GM21825 (cell line): ENCODE measurements at regions not wholly inside any gene's neighbourhood (a gene's known extent, or its start where the extent isn't known, plus 50 kb on each side); places are given as distances from the start of the nearest gene placed in this dataset.
A peak's percentile ranks its signal among the peaks of the same experiment; 100 is the strongest.

ENCODE experiments used
- ATAC-seq: cut with Tn5 transposase; IDR thresholded peaks from one replicate; pipeline ENCODE4 v1.9.1; 2021; ENCODE audit warnings: mild to moderate bottlenecking, moderate library complexity; ENCODE audit not compliant: unreplicated experiment

DNA sequence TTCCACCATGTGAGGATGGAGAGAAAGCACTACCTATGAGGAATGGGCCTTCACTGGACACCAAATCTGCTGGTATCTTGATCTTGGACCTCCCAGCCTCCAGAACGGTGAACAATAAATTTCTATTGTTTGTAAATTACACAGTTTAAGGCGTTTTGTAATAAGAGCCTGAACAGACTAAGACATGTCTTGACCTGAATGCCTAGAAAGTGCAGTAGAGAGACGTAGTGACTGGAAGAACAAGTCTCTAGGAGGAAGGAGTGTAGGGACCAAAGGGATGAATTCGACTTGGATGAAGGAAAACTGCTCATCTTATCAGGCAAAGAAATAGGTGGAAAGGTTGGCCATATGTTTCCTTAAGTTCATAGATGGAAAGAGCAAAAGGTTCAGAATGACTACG lies 309.8 kb upstream of the RGMB start:
- no peak for ATAC-seq

DNA sequence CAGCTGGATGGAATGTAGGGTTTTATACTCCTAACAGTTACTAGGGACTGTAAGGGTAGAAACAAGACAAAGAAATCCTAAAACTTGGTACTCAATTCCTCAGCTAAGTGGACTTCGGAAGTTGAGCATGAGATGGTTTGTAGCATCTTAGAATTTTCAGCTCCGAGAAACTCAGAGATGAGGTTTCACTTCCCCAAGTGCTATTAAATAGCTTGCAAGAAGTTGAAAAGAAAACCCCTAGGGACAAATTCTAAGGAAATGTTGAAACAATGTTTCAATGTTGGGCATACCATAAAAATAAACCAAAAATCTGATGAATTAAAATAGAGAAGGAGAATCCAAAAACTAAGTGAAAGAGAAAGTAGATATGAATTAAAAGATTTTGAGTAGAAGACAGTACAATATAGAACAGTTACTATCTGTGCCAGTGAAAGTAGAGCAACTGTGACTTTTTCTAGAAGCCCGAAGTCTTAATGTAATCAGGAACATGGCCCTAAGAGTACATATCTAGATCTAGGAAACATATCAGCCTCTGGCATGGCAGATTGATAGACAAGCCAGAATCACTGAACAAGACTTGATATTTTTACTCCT lies 308.6 kb upstream of the RGMB start:
- peak; percentile 62 for ATAC-seq

DNA sequence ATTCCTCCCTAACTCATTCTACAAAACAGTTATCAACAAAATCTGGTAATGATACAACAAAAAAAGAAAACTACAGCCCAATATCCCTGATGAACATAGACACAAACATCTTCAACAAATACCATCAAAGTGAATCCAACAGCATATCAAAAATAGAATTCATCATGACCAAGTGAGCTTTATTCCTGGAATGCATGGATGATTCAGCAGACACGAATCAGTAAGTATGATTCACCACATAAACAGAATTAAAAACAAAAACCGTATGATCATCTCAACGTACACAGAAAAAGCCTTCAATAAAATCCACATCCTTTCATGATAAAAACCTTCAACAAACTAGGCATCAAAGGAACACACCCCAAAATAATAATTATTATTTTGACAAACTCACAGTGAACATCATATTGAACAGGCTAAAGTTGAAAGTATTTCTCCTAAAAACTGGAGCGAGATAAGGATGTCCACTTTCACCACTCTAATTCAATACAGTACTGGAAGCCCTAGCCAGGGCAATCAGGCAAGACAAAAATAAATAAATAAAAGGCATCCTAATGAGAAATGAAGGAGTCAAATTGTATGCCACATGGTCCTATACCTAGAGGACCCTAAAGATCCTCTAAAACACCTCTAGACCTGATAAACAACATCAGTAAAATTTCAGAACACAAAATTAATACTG lies 305.1 kb upstream of the RGMB start:
- ATAC-seq = no peak

DNA sequence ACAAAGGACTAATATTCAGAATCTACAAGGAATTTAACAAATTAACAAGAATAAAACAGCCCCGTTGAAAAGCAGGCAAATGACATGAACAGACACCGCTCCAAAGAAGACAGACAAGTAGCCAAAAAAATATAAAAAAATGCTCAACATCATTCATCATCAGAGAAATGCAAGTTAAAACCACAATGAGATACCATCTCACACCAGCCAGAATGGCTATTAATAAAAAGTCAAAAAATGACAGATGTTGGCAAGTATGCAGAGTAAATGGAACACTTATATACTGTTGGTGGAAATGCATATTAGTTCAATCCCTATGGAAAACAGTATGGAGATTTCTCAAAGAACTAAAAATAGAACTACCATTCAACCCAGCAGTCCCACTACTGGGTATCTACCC lies 302.7 kb upstream of the RGMB start:
- ATAC-seq = no peak

DNA sequence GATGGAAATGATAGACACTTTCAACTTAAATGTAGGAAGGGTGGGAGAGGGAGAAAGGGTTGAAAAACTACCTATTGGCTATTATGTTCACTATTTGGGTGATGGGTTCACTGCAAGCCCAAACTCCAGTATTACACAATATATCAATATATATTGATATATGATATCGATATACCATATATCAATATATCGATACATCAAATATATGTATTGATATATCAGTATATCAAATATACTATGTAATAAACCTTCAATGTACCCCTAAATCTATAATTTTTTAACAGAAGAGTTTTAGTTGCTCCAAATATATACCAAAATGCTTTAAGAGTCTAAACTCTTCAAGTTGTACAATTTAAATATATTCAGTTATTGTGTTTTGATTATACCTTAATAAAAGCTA lies 302.0 kb upstream of the RGMB start:
- no peak for ATAC-seq

DNA sequence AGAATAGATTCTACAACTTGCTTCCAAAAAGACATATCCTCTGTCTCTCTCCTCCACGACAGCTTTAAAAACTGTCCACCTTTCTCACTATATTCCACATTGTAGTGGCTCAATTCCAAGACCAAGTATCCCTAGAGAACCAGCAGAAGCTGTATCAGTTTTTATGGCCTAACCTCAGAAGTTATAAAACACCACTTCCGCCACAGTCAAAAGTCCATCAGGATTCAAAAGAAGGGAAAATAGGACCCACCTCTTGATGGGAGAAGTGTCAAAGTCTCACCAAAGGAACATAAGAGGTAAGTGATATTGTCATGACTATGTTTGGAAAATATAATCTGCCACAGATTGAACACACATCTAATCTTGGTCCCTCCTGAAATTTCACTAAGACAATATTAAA lies 299.2 kb upstream of the RGMB start:
- no peak for ATAC-seq

DNA sequence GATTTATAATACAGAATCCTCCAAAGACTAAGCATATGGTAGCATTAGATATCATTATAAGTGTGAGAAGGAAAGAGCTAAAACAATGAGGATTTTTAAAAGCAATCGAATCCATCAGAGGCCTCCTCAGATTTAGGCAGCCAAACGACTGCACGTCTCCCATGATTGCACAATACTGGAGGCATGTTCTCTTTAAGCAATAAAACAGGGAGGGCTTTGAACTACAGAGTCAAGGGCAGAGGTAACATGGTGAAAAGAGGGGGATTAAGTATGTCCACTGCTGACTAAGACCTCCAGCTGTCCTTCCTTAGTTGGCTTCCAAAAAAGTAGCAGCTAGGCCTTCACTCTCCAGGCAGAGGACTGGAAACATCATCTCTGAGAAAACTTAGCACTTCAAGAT lies 298.7 kb upstream of the RGMB start:
- ATAC-seq = no peak

DNA sequence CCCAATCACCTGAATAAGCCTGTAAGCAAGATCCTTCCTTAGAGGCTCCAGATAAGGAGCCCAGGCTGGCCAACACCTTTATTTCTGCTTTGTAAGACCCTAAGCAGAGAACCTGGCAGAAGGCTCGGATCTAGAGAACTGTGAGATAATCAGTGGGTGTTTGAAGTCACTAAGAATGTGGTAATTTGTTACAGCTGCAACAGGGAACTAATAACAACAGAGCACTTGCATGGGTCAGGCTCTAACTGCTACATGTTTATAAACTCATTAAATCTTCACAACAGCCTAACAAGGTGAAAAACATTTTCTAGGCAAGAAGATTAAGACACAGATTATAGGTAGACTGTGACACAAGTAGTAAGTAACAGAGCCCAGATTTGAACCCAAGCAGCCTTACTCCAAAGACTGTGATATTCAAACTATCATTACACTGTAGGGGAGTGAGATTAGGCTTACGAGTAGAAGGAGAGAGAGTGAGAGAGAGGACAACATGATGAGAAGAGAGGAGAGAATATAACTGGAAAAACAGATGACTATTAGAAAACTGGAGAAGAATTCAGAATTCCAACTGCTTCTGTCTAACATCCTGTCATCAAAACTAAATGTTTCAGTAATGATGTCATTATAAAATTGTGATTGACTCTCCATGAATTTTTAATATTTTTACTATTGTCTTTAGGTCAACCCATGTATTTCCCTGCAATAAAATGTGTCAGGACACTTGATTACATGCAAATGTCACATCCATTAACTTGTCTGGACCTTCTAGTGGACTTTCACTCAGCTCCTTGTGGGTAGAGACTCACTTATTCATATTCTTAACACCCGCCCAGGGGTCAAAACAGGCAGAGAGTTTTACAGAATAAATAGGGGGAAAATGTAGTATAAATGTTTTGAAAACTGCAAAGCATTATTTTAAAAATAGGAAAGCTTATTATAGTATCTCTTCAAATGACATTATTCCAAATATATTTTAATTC lies 290.9 kb upstream of the RGMB start:
- ATAC-seq = no peak

DNA sequence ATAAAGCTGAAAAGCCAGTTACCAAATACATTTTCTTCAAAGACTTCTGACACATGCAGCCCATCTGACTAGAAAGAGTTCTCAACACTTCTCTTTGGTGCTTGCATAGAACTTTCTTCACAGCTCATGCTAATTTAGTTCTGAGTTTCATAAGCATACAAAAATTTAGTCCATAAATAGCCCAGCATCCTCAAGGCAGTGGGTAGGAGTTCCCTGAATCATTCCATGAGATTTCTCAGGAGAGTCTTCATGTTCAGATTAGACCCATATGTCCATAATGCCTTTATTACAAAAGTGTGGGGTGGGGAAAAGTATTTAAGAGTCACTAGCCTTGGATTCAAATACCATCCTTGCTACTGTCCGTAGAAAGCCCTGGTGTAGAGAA lies 290.2 kb upstream of the RGMB start:
- ATAC-seq = no peak

DNA sequence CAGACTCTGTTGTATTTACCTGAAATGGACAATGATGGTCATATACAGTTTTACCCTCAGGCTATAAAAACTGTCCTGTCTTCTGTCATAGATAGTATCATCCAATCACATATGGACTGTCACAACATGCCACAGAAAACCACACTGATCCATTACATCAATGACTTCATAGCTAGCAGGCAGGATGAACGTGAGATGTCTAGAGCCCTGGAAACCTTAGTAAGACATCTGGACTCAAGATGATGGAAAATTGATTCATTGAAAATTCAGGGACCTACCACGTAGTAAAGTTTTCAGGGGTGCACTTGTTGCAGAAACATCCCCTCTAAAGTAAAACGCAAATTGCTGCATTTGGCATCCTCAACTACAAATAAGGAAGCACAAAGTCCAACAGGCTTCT lies 284.4 kb upstream of the RGMB start:
- no peak for ATAC-seq

DNA sequence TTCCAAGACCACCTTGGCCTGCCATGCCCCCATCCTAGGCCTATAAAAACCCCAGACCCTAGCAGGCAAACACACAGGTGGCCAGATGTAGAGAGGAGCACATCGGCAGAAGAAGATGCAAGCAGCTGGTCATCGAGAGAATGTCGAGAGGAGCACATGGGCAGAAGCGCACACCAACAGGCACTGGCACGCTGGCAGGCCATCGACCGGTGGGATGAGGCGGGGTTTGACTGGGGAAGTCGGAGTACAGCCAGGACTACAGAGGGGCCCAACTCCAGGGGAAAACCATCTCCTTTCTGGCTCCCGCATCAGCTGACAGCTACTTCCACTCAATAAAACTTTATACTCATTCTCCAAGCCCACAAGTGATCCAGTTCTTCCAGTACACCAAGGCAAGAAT lies 283.1 kb upstream of the RGMB start:
- no peak for ATAC-seq

DNA sequence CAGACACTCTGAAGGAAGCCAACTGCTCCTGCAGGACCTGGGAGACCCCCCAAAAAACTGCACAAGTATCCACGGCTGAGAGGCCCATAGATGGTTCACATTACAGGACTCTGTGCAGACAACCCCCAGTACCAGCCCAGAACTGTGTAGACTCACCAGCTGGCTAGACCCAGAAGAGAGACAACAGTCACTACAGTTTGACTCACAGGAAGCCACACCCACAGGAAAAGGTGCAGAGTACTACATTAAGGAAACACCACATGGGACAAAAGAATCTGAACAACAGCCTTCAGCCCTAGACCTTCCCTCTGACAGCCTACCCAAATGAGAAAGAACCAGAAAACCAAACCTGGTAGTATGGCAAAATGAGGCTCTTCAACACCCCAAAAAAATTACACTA lies 281.2 kb upstream of the RGMB start:
- ATAC-seq = no peak

DNA sequence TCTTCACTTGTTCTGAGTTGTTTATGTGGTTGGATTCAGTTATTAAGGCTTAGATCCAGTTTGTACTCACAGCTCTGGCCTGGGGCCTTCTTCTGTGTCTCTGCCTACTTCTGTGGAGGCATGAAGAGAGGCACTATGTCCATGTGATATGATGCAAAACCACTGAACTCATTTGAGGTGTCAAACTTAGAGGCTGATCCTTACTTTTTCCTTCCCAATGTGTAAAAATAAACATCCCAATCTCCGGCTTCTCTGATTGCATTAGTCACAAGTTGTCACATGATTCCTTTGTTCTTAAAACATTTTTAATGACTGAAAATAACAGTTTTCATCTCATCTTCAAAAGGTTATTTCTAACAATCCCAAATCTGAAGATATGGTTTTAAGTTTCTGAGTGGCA lies 276.0 kb upstream of the RGMB start:
- ATAC-seq = no peak

DNA sequence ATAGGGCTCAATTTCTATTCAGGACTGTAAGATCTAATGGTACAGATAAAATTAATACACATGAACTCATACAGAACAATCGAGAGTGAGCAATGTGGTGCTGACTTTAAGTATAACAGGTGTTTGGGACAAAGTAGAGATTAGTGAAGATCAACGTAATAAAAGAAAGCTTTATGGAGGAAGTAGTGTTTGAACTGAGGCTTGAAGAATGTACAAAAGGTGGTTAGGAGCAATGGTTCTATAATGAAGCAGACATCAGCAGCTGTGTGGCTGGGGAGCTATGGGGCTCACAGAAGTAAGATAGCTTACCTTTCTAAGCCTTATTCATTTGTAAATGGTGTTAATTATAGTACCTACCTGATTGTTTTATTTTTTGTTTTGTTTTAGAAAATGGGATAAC lies 275.4 kb upstream of the RGMB start:
- ATAC-seq = no peak

DNA sequence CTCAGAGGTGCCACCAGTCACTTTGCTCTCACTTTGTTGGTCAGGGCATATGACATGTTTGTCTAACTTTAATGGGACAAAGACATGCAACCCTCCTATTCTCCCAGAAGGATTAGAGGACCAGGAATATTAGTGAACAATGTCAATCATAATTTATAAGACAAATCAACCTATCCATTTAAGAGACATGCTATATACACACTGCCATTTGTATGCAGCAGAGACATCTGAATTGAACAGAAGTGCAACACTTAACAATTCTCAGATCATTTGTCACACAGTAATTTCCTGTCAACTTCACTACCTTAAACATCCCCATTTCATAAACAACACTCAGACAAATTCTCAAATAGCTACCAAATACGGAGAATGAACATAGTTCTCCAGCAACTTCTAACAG lies 273.6 kb upstream of the RGMB start:
- ATAC-seq = no peak

DNA sequence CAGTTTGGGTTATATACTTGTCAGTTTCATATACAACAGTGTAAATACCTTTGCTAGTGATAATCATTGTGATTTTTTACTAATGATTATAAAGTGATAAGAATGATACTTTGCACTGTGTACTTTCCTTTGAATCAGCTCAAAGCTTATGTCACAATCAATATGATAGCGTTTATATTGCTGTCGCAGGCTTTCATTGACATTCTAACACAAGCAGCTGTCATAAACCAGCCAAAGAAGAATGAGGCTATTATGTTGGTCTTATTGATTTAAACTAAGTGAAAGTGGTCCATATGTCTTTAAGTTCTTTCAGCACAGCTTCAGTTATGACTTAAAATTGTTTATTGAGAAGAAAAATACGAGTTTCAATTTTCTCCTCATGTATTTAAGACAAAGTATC lies 272.7 kb upstream of the RGMB start:
- no peak for ATAC-seq

DNA sequence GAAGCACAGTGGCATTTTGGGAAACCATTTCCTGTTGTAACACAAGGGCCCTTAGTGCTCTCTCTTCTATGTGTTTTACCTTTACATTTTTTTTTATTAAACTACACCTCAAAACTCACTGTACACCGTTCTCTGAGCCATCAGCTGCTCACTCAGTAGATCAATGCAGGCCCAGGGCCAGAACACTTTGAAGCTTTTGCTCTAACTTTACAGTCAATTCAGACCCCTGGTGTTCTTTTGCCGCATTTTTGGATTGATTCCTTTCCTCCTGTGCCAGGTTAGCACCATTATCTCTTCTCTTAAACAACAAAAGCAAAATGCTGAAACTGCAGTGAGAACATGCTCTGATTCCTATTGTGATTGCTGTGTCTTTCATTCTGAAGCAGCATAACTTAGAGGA lies 269.8 kb upstream of the RGMB start:
- no peak for ATAC-seq

DNA sequence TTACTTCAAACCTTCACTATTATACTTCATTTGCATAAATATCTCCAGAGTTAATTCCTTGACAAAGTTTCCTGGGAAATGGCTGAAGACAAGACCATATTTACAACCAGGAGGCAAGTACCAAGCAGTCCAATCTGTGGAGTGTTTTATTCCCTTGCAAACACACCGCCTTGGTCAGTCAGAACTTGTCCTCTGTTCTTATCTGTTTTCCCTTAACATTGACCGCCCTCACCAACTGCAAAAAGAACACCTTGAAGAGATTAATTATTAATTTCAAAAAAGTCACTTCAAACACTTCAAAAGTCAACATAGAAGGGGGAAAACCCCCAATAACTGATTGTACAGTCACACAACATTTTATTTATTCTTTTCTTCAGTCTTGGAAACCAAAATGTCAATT lies 269.0 kb upstream of the RGMB start:
- no peak for ATAC-seq

DNA sequence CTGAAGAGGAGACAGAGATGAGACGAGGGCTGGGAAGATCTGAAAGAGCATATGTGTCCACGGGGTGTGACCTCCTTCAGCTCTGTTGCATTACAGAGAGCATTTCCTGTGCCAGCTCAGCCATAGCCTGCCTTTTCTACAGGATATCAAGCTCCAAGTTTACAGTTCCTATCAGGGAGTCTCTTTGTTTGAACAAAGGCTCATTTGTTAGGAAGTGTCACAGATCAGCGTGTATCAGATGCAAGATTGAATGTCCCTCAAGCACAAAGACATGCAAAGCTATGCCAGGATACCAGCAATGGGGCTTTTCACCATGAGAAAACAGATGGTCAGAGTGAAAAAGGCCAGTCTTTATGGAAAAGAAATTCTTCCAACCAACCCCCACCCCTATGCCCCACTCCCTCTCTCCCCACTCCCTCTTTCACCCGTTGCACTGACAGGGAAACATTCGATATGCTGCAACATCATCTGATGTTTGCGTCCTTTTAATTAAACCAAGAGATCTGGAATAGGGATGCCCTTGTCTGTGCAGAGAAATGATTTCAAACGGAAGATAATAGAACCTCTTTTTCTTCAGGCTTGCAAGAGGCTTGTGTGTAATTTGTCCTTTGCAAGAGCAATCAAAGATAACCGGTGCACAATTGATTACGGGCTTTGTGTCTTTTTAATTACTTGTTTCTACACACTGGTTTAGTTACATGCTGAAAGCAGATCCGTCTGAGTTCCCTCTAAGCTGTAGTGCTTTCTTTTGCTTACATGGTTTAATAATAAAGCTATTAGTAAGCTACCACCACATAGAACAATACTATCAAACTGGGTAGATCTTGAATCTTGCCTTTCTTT lies 263.1 kb upstream of the RGMB start:
- ATAC-seq = no peak

DNA sequence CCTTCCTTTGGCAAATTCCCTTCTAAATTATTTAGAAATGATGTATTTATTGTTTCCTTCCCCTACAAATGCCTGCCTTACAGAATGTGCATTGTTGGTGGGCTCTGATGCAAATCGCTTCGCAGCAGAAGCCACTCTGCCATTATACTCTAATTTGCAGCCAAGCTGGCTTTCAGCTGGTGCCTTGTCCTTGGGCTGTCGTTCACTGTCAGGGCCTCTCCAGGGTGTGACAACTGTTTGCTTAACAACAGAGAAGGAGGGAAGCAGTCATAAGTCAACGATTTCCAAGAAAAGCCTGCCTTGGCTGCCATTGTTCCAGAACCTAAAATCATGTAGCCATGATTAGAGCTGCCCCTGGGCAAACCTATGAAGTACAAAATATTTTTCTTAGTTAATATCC lies 260.1 kb upstream of the RGMB start:
- ATAC-seq = no peak

DNA sequence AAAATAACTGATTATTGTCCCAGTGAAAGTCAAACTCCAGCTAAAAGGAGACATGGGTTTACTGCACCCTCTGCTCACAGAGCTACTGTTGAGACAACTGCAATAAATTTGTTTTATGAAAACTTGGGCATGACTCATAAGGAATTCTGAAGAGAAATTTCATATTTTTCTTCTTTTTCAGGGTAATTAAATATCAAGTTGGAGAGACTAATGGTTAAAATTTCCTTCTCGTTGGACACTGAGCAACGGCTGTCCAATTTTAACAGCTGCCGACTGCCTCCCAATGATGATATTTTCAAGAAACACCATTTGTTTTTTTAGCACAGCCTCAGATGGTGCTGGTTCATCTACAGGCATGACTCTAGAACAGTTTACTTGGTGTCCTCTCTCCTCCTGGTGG lies 259.2 kb upstream of the RGMB start:
- no peak for ATAC-seq
